BE2C (cell line): ENCODE measurements at regions not wholly inside any gene's neighbourhood (a gene's known extent, or its start where the extent isn't known, plus 50 kb on each side); places are given as distances from the start of the nearest gene placed in this dataset.
"Not testable (repeated sequence)": the region's sequence is repeated elsewhere in the genome, so short reads cannot be mapped to it uniquely, and the experiment has no call there.

Source experiments
- DNase-seq: peaks from one replicate; pipeline ENCODE4 v3.0.0-alpha.2; 2020
- H3K27me3 ChIP-seq: fragments of 250-450 bp; sonication (Bioruptor Pico); 2 replicates; pipeline ENCODE4 v1.5.1; 2020; ENCODE audit warnings: mild to moderate bottlenecking
- H3K36me3 ChIP-seq: fragments of 250-450 bp; sonication (Bioruptor Pico); 2 replicates; pipeline ENCODE4 v1.5.1; 2020; ENCODE audit warnings: mild to moderate bottlenecking
- H3K4me1 ChIP-seq: fragments of 250-450 bp; sonication (Bioruptor Pico); 2 replicates; pipeline ENCODE4 v1.5.1; 2020
- H3K4me3 ChIP-seq: 2 replicates; pipeline ENCODE4 v1.5.1; 2011; ENCODE audit warnings: low read depth, low read length
- H3K9me3 ChIP-seq: fragments of 250-450 bp; sonication (Bioruptor Pico); 2 replicates; pipeline ENCODE4 v1.5.1; 2020
- TF ChIP-seq, protein P1 (sequence below): IDR thresholded peaks from 2 replicates; pipeline ENCODE4 v1.5.1; 2012; ENCODE audit warnings: mild to moderate bottlenecking, low read depth, low read length

DNA sequence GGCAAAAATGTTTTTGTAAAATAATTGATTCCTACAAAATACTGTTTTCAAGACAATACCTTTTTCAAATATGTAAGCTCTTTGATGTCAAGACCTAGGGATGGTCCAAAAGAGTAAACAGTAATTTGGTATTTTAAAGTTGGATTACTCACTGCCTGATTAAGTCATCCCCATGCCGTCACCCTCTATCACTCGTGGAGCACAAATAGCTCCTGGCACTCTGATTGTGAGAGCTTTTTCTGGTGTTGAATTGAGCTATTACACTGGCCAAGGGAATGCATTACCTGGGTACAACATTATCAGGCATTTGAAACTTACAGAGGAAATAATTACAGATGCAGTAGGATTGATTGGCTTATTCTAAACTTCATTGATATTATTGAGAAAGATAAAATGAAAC is 231.9 kb upstream of the GRM3 start:
- TF ChIP-seq, protein P1, sequence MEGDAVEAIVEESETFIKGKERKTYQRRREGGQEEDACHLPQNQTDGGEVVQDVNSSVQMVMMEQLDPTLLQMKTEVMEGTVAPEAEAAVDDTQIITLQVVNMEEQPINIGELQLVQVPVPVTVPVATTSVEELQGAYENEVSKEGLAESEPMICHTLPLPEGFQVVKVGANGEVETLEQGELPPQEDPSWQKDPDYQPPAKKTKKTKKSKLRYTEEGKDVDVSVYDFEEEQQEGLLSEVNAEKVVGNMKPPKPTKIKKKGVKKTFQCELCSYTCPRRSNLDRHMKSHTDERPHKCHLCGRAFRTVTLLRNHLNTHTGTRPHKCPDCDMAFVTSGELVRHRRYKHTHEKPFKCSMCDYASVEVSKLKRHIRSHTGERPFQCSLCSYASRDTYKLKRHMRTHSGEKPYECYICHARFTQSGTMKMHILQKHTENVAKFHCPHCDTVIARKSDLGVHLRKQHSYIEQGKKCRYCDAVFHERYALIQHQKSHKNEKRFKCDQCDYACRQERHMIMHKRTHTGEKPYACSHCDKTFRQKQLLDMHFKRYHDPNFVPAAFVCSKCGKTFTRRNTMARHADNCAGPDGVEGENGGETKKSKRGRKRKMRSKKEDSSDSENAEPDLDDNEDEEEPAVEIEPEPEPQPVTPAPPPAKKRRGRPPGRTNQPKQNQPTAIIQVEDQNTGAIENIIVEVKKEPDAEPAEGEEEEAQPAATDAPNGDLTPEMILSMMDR, result no peak
- H3K27me3 ChIP-seq, result no peaks in the 10 kb centered on the region
- no peaks in the 10 kb centered on the region for H3K9me3 ChIP-seq
- H3K36me3 ChIP-seq, result no peaks in the 10 kb centered on the region
- H3K4me3 ChIP-seq, result no peak overlapping the region
- DNase-seq, result no peak
- no peaks in the 10 kb centered on the region for H3K4me1 ChIP-seq

DNA sequence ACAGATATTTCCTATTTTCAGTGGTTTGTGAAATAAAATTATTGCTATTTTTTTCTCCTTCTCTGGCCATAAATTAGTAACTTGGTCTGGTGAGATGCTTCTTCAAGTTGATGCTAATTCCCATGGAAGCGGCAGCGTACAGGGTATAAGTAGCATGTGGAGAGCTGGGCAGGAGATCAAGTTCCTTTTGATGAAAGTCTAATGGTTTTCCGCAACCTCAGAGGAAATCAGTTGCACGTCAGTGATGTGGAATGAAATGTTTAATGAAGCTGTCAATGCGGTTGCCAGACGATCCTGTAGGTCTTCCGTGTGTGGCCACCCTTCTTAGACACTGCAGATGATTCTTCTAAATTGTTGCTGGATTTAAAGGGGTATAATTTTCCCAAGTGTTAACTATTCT is 236.4 kb upstream of the GRM3 start:
- no peak for DNase-seq
- TF ChIP-seq, protein P1, result no peak
- no peaks in the 10 kb centered on the region for H3K27me3 ChIP-seq
- no peaks in the 10 kb centered on the region for H3K4me1 ChIP-seq
- H3K9me3 ChIP-seq, result no peaks in the 10 kb centered on the region
- no peak overlapping the region for H3K4me3 ChIP-seq
- no peaks in the 10 kb centered on the region for H3K36me3 ChIP-seq

GRCh38 chr7:86391813-86392212 is 251.9 kb upstream of the GRM3 start:
- no peaks in the 10 kb centered on the region for H3K36me3 ChIP-seq
- no peaks in the 10 kb centered on the region for H3K4me1 ChIP-seq
- TF ChIP-seq, protein P1, result no peak
- no peaks in the 10 kb centered on the region for H3K27me3 ChIP-seq
- no peaks in the 10 kb centered on the region for H3K9me3 ChIP-seq
- no peak overlapping the region for H3K4me3 ChIP-seq
- no peak for DNase-seq

DNA sequence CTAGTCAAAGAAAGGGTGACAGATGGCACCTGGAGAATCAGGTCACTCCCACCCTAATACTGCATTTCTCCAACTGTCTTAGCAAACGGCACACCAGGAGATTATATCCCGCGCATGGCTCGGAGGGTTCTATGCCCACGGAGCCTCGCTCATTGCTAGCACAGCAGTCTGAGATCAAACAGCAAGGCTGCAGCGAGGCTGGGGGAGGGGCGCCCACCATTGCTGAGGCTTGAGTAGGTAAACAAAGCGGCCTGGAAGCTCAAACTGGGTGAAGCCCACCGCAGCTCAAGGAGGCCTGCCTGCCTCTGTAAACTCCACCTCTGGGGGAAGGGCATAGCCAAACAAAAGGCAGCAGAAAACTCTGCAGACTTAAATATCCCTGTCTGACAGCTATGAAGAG is 268.1 kb upstream of the GRM3 start:
- not testable (repeated sequence) for H3K4me1 ChIP-seq, DNase-seq, H3K9me3 ChIP-seq, H3K27me3 ChIP-seq, H3K4me3 ChIP-seq, H3K36me3 ChIP-seq

- Histone ChIP-seq H3K4me3 (no peak overlapping the region), H3K9me3 (no peaks in the 10 kb centered on the region), H3K4me1 (no peaks in the 10 kb centered on the region), H3K27me3 (no peaks in the 10 kb centered on the region), H3K36me3 (no peaks in the 10 kb centered on the region)
- no peak for DNase-seq
- TF ChIP-seq, protein P1, result no peak
These were observed 271.4 kb upstream of the GRM3 start for GRCh38 chr7:86372262-86372661.

DNA sequence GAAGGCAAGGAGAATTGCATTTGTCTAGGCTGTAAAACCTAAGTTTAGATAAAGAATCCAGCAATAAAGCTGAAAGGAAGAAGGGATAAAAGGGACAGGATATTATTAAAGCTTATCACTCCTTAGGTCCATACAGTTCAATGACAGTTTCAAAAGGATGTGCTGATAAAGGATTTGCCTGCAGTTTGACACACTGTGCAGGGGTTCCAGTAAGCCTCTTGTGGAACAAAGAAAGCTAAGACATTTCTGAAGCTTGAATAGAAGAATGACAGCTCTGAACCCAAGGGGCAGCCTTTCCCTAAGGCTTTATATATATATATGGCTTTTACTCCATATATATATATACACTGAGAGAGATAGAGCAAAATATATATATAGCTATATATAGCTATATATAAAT is 276.8 kb upstream of the GRM3 start:
- Histone ChIP-seq H3K27me3 (no peaks in the 10 kb centered on the region), H3K9me3 (no peaks in the 10 kb centered on the region), H3K4me3 (no peak overlapping the region), H3K36me3 (no peaks in the 10 kb centered on the region), H3K4me1 (no peaks in the 10 kb centered on the region)
- TF ChIP-seq, protein P1, result no peak
- DNase-seq, result no peak

GRCh38 chr7:86340407-86340806 is 303.3 kb upstream of the GRM3 start:
- not testable (repeated sequence) for H3K4me3 ChIP-seq, H3K36me3 ChIP-seq, DNase-seq, H3K4me1 ChIP-seq, H3K27me3 ChIP-seq, H3K9me3 ChIP-seq
